Right lobe of liver (tissue), 6 donors: ENCODE measurements at regions not wholly inside any gene's neighbourhood (a gene's known extent, or its start where the extent isn't known, plus 50 kb on each side); places are given as distances from the start of the nearest gene placed in this dataset.
"Not testable (repeated sequence)": the region's sequence is repeated elsewhere in the genome, so short reads cannot be mapped to it uniquely, and the experiment has no call there.

Experiments
- ATAC-seq, 4 donors: fragments of 200-7000 bp; cut with Tn5 transposase; one replicate each; pipeline ENCODE4 v1.9.1; 2020; ENCODE audit warnings: mild to moderate bottlenecking in 4 of 4, moderate library complexity in 4 of 4
- DNase-seq, 3 donors: peaks; one replicate each; pipeline ENCODE4 v3.0.0-alpha.2; 2020
- H3K27ac ChIP-seq, 3 donors: fragments of 200-600 bp; one replicate each; pipeline ENCODE4 v1.8.0; 2022
- H3K27me3 ChIP-seq, 2 donors: fragments of 200-600 bp; one replicate each; pipeline ENCODE4 v1.8.0; 2022
- H3K36me3 ChIP-seq, 4 donors: fragments of 200-600 bp; sonication (generic) in 1 of 4; one replicate each; pipeline versions ENCODE4 v1.5.1 to v1.8.0; 2017 to 2022; ENCODE audit warnings: control low read depth in 1 of 4
- H3K4me1 ChIP-seq, 4 donors: fragments of 200-600 bp; sonication (generic) in 1 of 4; one replicate each; pipeline versions ENCODE4 v1.5.1 to v1.8.0; 2017 to 2022; ENCODE audit warnings: control low read depth in 1 of 4
- H3K4me3 ChIP-seq, 3 donors: fragments of 200-600 bp; one replicate each; pipeline ENCODE4 v1.8.0; 2022
- H3K9me3 ChIP-seq, 4 donors: fragments of 200-600 bp; sonication (generic) in 1 of 4; one replicate each; pipeline versions ENCODE4 v1.5.1 to v1.8.0; 2017 to 2022; ENCODE audit warnings: control low read depth in 1 of 4
- POLR2A ChIP-seq: fragments of 450-650 bp; IDR thresholded peaks from one replicate; pipeline ENCODE4 v1.6.1; 2017; ENCODE audit warnings: antibody characterized with exemption, mild to moderate bottlenecking
- WGBS: methylation state at CpG from one replicate; pipeline ENCODE4 v1.1.6; 2018; ENCODE audit warnings: low coverage, low lambda C conversion rate; ENCODE audit not compliant: insufficient coverage; ENCODE audit errors: missing lambda C conversion rate; 5-methylcytosine and 5-hydroxymethylcytosine counted together
- intact Hi-C, 2 donors: fragments of 100-400 bp; cut with DNase I; formaldehyde crosslinking; loops; one replicate each; pipeline versions ENCODE4 v1.11.2 to v1.14.1; 2022
- TF ChIP-seq, protein P1 (sequence below), 4 donors: fragments of 200-600 bp in 3 of 4; fragments of 450-650 bp in 1 of 4; IDR thresholded peaks; one replicate each; pipeline versions ENCODE4 v1.5.1 to v1.8.0; 2016 to 2022; ENCODE audit warnings: antibody characterized with exemption in 4 of 4, mild to moderate bottlenecking in 2 of 4
- donor health status: DM: no; HTN: yes; CAD: no.
- donor health status: DM: no; HTN: no; CAD: no.
- donor health status: DM: no; HTN: no; CAD: no.
- donor health status: DM: no; HTN: yes; CAD: no.
- donor health status: DM: no; HTN: yes; CAD: no.

DNA sequence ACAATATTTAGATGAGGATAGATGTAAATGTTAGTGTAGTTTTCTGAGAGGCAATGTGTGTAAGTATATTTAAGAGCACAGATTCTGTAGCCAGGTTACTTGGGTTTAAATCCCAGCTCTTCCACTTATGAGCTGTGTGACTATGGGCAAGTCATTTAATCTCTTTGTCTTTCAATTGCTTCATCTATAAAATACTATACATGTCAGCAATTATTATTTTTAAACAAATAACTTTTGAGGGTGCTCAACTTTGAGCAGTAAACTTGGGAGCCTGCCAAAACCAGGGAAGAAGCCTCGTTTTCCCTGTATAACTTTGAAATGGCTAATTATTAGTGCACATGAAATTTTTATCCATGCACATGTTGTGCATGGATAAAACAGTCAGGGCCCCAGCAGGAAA is 222.8 kb downstream of the FOXD2 start:
- Histone ChIP-seq H3K9me3 (no peaks in the 10 kb centered on the region), H3K4me1 (no peaks in the 10 kb centered on the region), H3K27ac (no peak overlapping the region), H3K27me3 (no peaks in the 10 kb centered on the region), H3K4me3 (no peak overlapping the region), H3K36me3 (no peaks in the 10 kb centered on the region)
- intact Hi-C loops, result no loop called here
- DNase-seq, result no peak
- WGBS, result 38% methylated on average over 1 of the region's 1 CpG
- ATAC-seq, result no peak
- TF ChIP-seq POLR2A, result no peak
- TF ChIP-seq, protein P1, sequence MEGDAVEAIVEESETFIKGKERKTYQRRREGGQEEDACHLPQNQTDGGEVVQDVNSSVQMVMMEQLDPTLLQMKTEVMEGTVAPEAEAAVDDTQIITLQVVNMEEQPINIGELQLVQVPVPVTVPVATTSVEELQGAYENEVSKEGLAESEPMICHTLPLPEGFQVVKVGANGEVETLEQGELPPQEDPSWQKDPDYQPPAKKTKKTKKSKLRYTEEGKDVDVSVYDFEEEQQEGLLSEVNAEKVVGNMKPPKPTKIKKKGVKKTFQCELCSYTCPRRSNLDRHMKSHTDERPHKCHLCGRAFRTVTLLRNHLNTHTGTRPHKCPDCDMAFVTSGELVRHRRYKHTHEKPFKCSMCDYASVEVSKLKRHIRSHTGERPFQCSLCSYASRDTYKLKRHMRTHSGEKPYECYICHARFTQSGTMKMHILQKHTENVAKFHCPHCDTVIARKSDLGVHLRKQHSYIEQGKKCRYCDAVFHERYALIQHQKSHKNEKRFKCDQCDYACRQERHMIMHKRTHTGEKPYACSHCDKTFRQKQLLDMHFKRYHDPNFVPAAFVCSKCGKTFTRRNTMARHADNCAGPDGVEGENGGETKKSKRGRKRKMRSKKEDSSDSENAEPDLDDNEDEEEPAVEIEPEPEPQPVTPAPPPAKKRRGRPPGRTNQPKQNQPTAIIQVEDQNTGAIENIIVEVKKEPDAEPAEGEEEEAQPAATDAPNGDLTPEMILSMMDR (IDR thresholded peaks at IDR 0.05), result no peak

DNA sequence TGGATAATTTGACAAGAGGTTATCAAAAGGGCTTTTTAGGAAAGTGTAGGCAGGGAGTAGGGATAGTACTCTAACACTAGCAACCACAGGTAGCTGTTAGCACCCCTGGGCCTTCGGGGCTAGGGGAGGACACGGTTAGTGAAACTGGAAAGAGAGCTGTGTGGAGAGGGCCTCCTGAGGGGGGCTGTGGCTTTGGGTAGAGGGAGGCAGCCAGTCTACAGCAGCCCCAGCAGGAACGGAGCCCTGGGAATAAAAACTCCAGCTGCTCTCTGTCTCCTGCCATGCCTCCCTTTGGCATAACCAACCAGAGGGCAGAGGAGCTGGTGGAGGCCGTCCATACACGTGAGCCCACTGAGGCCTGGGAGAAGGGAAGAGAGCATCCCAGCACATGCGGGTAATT is 223.2 kb downstream of the FOXD2 start:
- intact Hi-C loops, result no loop called here
- no peak for DNase-seq
- Histone ChIP-seq H3K27me3 (no peaks in the 10 kb centered on the region), H3K9me3 (no peaks in the 10 kb centered on the region), H3K27ac (no peak overlapping the region), H3K4me3 (no peak overlapping the region), H3K36me3 (no peaks in the 10 kb centered on the region), H3K4me1 (no peaks in the 10 kb centered on the region)
- TF ChIP-seq POLR2A, result no peak
- TF ChIP-seq, protein P1 (IDR thresholded peaks at IDR 0.05), result no peak
- no peak for ATAC-seq
- 82% methylated on average over 6 of the region's 6 CpGs for WGBS

DNA sequence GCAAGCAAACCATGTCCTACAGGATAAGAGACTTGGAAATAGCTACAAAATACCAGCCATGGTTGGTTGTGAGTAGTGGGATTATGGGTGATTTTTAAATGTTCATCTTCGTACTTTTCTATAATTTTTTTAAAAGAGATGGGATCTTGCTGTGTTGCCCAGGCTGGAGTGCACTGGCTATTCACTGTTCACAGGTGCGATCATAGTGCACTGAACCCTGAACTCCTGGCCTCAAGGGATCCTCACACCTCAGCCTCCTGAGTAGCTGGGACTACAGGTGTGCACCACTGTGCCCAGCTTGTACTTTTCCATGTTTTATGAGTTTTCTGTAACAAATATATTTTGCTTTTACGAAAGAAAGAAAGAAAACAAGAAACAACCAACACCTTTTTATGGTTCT is 224.2 kb downstream of the FOXD2 start:
- Histone ChIP-seq H3K4me3 (no peak overlapping the region), H3K27ac (no peak overlapping the region), H3K4me1 (no peaks in the 10 kb centered on the region), H3K9me3 (no peaks in the 10 kb centered on the region), H3K27me3 (no peaks in the 10 kb centered on the region), H3K36me3 (no peaks in the 10 kb centered on the region)
- intact Hi-C loops, result no loop called here
- 81% methylated on average over 3 of the region's 3 CpGs for WGBS
- DNase-seq, result no peak
- ATAC-seq, result no peak
- TF ChIP-seq, protein P1 (IDR thresholded peaks at IDR 0.05), result no peak
- no peak for TF ChIP-seq POLR2A

DNA sequence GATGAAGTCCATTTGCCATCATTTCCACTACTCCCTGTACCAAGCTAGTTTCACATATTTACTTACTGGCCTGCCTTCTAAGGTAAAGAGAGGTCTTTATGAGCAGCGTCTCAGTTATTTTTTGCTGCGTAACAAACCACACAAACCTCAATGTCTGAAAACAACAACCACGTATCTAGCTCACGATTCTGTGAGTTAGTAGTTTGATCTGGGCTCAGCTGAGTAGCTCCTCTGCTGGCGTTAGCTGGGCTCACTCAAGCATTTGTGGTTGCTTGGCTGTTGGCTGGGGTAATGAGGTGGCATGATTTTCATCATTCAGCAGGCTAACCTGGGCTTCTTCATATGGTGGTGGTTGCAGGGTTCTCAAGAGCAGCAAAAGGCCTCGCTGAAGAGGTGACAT is 225.4 kb downstream of the FOXD2 start:
- ATAC-seq, result no peak
- H3K9me3 ChIP-seq, result no peaks in the 10 kb centered on the region
- no peak overlapping the region for H3K27ac ChIP-seq
- intact Hi-C loops, result no loop called here
- no peak overlapping the region for H3K4me3 ChIP-seq
- H3K36me3 ChIP-seq, result no peaks in the 10 kb centered on the region
- no peaks in the 10 kb centered on the region for H3K27me3 ChIP-seq
- no peaks in the 10 kb centered on the region for H3K4me1 ChIP-seq
- WGBS, result 71% methylated on average over 6 of the region's 6 CpGs
- DNase-seq, result no peak
- TF ChIP-seq, protein P1 (IDR thresholded peaks at IDR 0.05), result no peak
- TF ChIP-seq POLR2A, result no peak

DNA sequence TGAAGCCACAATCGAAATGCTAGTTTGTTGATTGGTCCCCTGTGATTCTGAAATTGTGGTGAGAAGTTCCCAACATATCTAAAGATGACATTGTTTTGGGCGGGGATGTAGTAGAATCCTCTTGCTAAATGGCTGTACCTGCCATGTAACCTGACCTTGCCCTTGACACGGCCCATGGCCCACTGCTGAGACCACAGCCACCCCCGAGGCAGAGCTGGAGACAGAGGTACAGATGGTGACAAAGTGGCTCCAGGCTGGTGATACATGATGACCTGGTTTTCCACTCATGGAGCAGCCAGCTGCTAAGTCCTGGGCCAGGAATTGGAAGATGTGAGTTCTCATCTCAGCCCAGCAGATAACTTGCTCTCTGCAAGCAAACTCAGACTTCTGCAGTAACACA is 226.5 kb downstream of the FOXD2 start:
- TF ChIP-seq, protein P1 (IDR thresholded peaks at IDR 0.05), result no peak
- no peak for TF ChIP-seq POLR2A
- Histone ChIP-seq H3K4me1 (no peaks in the 10 kb centered on the region), H3K27ac (no peak overlapping the region), H3K27me3 (no peaks in the 10 kb centered on the region), H3K36me3 (no peaks in the 10 kb centered on the region), H3K9me3 (no peaks in the 10 kb centered on the region), H3K4me3 (no peak overlapping the region)
- DNase-seq (no peak), ATAC-seq (no peak)
- intact Hi-C loops, result no loop called here
- 75% methylated on average over 2 of the region's 4 CpGs for WGBS

DNA sequence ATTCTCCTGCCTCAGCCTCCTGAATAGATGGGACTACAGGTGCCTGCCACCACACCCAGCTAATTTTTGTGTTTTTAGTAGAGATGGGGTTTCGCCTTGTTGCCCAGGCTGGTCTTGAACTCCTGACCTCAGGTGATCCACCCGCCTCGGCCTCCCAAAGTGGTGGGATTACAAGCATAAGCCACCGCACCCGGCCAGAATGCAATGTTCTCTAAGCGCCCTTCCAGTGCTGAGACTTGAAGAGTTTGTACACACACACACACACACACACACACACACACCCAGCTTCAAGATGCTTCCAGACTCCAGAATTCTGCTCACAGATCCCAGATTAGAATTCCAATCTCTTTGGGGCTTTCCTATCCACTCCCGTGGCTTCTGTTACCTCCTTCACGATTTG is 227.1 kb downstream of the FOXD2 start:
- ATAC-seq, intact Hi-C loops, H3K27me3 ChIP-seq, H3K27ac ChIP-seq, DNase-seq, H3K9me3 ChIP-seq, H3K4me1 ChIP-seq, H3K4me3 ChIP-seq, H3K36me3 ChIP-seq: not testable (repeated sequence)
- 73% methylated on average over 4 of the region's 8 CpGs for WGBS
